Thyroid gland (tissue), 4 donors: ENCODE measurements at regions not wholly inside any gene's neighbourhood (a gene's known extent, or its start where the extent isn't known, plus 50 kb on each side); places are given as distances from the start of the nearest gene placed in this dataset.

ENCODE experiments used
- DNase-seq, 2 donors: peaks; one replicate each; pipeline ENCODE4 v3.0.0-alpha.2; 2019
- H3K27ac ChIP-seq, 3 donors: fragments of 200-600 bp; sonication (generic); 1 replicate in 2 of 3; 2 replicates in 1 of 3; pipeline ENCODE4 v1.5.1; 2016 to 2019; ENCODE audit warnings: mild to moderate bottlenecking in 1 of 3, moderate library complexity in 1 of 3
- H3K27me3 ChIP-seq: fragments of 200-600 bp; sonication (generic); one replicate; pipeline ENCODE4 v1.5.1; 2019
- H3K36me3 ChIP-seq, 2 donors: fragments of 200-600 bp; sonication (generic); one replicate each; pipeline ENCODE4 v1.5.1; 2016 to 2019
- H3K4me1 ChIP-seq, 2 donors: fragments of 200-600 bp; sonication (generic); one replicate each; pipeline ENCODE4 v1.5.1; 2017 to 2019
- H3K4me3 ChIP-seq, 3 donors: fragments of 200-600 bp; sonication (generic); replicated peaks in 1 of 3; 1 replicate in 2 of 3; 2 replicates in 1 of 3; pipeline ENCODE4 v1.5.1; 2016; ENCODE audit warnings: mild to moderate bottlenecking in 1 of 3
- H3K9me3 ChIP-seq: fragments of 200-600 bp; sonication (generic); one replicate; pipeline ENCODE4 v1.5.1; 2017
- POLR2A ChIP-seq, 2 donors: fragments of 450-650 bp; IDR thresholded peaks; one replicate each; pipeline ENCODE4 v1.6.1; 2017; ENCODE audit warnings: antibody characterized with exemption in 2 of 2, mild to moderate bottlenecking in 2 of 2, moderate library complexity in 1 of 2
- WGBS, 2 donors: methylation state at CpG; one replicate each; pipeline ENCODE4 v1.1.5; 2017; 5-methylcytosine and 5-hydroxymethylcytosine counted together
- intact Hi-C: fragments of 100-400 bp; cut with DNase I; formaldehyde crosslinking; loops from one replicate; pipeline ENCODE4 v1.15.1; 2023
- TF ChIP-seq, protein P1 (sequence below), 6 experiments: fragments of 200-600 bp in 3 of 6; fragments of 450-650 bp in 3 of 6; sonication (generic) in 3 of 6; IDR thresholded peaks; one replicate each; pipeline ENCODE4 v1.5.1; 2016 to 2019; ENCODE audit warnings: antibody characterized with exemption in 6 of 6, mild to moderate bottlenecking in 2 of 6, inconsistent platforms in 1 of 6, moderate library complexity in 1 of 6

DNA sequence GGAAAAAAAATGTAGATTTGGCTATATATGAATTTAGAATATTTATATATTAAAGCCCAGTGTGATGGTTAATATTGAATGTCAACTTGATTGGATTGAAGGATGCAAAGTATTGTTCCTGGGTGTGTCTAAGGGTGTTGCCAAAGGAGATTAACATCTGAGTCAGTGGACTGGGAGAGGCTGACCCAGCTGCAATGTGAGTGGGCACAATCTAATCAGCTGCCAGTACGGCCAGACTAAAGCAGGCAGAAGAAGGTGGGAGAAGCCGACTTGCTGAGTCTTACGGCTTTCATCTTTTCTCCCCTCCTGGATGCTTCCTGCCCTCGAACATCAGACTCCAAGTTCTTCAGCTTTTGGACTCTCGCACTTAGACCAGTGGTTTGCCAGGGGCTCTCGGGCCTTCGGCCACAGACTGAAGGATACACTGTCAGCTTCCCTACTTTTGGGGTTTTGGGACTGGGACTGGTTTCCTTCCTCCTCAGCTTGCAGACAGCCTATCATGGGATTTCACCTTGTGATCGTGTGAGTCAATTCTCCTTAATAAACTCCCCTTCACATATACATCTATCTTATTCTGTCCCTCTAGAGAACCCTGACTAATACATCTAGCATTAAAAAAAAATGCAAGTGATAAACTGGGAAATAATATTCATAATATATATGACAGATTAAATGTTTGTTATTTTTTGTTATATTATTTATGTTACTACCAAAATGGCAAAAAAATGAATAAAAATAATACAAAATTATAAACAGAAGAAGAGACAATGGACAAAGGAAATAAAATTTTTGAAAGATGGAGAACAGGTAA lies 122.4 kb downstream of the DLEU7 start:
- H3K4me1 ChIP-seq, result no peaks in the 10 kb centered on the region
- 93 to 95% methylated on average over 8 of the region's 8 CpGs for WGBS, 2 donors
- intact Hi-C loops, result no loop called here

DNA sequence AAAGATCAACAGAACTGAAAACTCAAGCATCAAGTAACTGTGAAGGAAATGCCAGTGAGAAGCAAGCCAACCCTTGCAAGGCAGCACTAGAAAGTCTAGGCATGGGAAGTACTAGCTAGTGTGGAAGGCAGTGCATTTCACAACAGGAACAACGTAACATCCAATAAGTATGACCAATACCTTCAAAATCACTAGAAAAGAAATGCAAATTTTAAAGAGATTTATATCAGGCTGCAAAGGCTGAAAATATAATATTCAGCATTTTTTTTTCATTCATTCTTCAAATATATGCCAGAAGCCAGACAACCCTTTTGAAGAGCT lies 121.9 kb downstream of the DLEU7 start:
- intact Hi-C loops, result no loop called here
- Histone ChIP-seq H3K4me3 (no peak overlapping the region), H3K27me3 (no peaks in the 10 kb centered on the region), H3K9me3 (no peaks in the 10 kb centered on the region), H3K27ac (no peak overlapping the region), H3K36me3 (no peaks in the 10 kb centered on the region), H3K4me1 (no peaks in the 10 kb centered on the region)
- DNase-seq, result no peak
- TF ChIP-seq, protein P1, sequence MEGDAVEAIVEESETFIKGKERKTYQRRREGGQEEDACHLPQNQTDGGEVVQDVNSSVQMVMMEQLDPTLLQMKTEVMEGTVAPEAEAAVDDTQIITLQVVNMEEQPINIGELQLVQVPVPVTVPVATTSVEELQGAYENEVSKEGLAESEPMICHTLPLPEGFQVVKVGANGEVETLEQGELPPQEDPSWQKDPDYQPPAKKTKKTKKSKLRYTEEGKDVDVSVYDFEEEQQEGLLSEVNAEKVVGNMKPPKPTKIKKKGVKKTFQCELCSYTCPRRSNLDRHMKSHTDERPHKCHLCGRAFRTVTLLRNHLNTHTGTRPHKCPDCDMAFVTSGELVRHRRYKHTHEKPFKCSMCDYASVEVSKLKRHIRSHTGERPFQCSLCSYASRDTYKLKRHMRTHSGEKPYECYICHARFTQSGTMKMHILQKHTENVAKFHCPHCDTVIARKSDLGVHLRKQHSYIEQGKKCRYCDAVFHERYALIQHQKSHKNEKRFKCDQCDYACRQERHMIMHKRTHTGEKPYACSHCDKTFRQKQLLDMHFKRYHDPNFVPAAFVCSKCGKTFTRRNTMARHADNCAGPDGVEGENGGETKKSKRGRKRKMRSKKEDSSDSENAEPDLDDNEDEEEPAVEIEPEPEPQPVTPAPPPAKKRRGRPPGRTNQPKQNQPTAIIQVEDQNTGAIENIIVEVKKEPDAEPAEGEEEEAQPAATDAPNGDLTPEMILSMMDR (IDR thresholded peaks at IDR 0.05), result no peak
- TF ChIP-seq POLR2A (IDR thresholded peaks at IDR 0.05), result no peak
- 95 to 96% methylated on average over 1 of the region's 1 CpG for WGBS, 2 donors

More for the DNA sequence above, 122.4 kb downstream of the DLEU7 start:
- no peaks in the 10 kb centered on the region for H3K9me3 ChIP-seq
- DNase-seq, result no peak
- no peaks in the 10 kb centered on the region for H3K36me3 ChIP-seq
- no peak overlapping the region for H3K4me3 ChIP-seq
- TF ChIP-seq, protein P1 (IDR thresholded peaks at IDR 0.05), result no peak
- TF ChIP-seq POLR2A (IDR thresholded peaks at IDR 0.05), result no peak
- H3K27me3 ChIP-seq, result no peaks in the 10 kb centered on the region
- H3K27ac ChIP-seq, result no peak overlapping the region

DNA sequence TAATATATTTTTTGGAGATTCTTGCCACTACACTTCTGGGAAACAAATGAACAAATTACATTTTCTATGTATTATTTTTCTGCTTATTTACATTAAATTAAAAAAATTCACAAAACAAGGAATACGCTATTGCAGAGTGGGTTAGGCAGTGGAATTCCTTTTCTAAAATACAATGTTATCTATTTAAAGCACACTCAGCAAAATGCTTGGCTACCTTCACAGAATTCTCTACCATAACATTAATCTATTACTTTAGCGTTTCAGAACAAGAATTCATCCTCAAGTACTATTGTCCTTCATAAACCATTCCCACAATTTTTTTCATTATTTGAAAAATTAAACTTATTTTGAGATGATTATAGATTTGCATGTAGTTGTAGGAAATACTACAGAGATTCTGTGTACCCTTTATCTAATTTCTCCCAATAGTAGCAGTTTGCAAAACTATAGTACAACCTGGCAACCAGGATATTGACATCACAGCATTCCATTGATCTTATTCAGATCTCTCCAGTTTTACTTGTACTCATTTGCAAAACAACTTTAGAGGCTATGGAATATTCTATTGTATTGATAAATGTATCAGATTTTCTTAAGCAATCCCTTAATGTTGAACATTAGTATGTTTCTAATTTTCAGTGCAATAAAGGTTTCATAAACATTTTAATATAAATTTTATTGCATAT lies 120.9 kb downstream of the DLEU7 start:
- 86 to 90% methylated on average over 2 of the region's 2 CpGs for WGBS, 2 donors
- TF ChIP-seq, protein P1 (IDR thresholded peaks at IDR 0.05), result no peak
- no peak for TF ChIP-seq POLR2A (IDR thresholded peaks at IDR 0.05)
- intact Hi-C loops, result no loop called here
- Histone ChIP-seq H3K27ac (no peak overlapping the region), H3K9me3 (no peaks in the 10 kb centered on the region), H3K4me3 (no peak overlapping the region), H3K36me3 (no peaks in the 10 kb centered on the region), H3K4me1 (no peaks in the 10 kb centered on the region), H3K27me3 (no peaks in the 10 kb centered on the region)
- DNase-seq, result no peak

DNA sequence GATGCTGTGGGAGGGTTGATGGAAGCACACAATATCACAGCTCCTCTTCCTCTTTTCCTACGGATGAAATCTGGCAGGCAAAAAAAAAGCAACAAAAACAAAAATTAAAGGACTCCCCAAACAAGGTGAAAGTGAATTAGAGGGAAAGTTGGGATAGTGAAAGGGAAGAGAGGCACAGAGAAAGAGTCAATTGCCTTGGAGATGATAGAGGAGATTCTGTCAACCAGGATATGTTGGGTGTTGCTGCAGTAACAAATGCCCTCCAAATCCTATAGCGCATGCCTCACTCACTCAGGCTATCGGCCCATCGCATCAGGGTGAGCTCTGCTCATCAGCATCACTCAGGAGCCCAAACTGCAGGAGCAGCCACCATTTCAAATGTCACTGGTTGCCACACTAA lies 119.1 kb downstream of the DLEU7 start:
- no peak for TF ChIP-seq POLR2A (IDR thresholded peaks at IDR 0.05)
- TF ChIP-seq, protein P1 (IDR thresholded peaks at IDR 0.05), result no peak
- Histone ChIP-seq H3K4me3 (no peak overlapping the region), H3K27ac (no peak overlapping the region), H3K9me3 (no peaks in the 10 kb centered on the region), H3K4me1 (no peaks in the 10 kb centered on the region), H3K27me3 (no peaks in the 10 kb centered on the region), H3K36me3 (no peaks in the 10 kb centered on the region)
- intact Hi-C loops, result no loop called here
- DNase-seq, result no peak
- WGBS, 2 donors, result 89 to 94% methylated on average over 4 of the region's 4 CpGs

DNA sequence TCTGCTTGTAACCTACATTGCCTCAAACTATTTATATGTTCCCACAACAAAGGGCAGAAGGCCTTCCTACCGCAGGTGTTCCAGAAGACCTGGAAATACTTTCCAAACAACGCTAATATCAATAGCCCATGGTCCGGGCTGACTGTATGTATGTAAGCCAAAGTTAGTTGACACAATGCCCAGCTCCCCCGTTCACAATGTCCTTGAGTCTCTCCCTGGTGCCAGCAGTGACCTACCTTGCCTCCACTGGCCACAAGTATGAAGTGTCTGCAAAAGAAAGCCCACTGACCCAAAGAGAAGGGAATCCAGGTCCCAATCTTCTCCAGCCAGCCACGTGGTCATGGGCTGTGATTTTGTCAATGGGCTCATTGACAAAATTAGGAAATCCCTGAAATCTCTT lies 118.6 kb downstream of the DLEU7 start:
- no peak for TF ChIP-seq POLR2A (IDR thresholded peaks at IDR 0.05)
- TF ChIP-seq, protein P1 (IDR thresholded peaks at IDR 0.05), result no peak
- intact Hi-C loops, result no loop called here

More for the DNA sequence above, 118.6 kb downstream of the DLEU7 start:
- no peak for DNase-seq
- Histone ChIP-seq H3K36me3 (no peaks in the 10 kb centered on the region), H3K9me3 (no peaks in the 10 kb centered on the region), H3K4me3 (no peak overlapping the region), H3K4me1 (no peaks in the 10 kb centered on the region), H3K27ac (no peak overlapping the region), H3K27me3 (no peaks in the 10 kb centered on the region)
- WGBS, 2 donors, result 61 to 76% methylated on average over 5 of the region's 5 CpGs
